Fibroblast of upper back skin (primary cell): ENCODE measurements at regions not wholly inside any gene's neighbourhood (a gene's known extent, or its start where the extent isn't known, plus 50 kb on each side); places are given as distances from the start of the nearest gene placed in this dataset.

Source experiments
- DNase-seq: peaks from one replicate; pipeline ENCODE4 v3.0.0-alpha.2; 2013

DNA sequence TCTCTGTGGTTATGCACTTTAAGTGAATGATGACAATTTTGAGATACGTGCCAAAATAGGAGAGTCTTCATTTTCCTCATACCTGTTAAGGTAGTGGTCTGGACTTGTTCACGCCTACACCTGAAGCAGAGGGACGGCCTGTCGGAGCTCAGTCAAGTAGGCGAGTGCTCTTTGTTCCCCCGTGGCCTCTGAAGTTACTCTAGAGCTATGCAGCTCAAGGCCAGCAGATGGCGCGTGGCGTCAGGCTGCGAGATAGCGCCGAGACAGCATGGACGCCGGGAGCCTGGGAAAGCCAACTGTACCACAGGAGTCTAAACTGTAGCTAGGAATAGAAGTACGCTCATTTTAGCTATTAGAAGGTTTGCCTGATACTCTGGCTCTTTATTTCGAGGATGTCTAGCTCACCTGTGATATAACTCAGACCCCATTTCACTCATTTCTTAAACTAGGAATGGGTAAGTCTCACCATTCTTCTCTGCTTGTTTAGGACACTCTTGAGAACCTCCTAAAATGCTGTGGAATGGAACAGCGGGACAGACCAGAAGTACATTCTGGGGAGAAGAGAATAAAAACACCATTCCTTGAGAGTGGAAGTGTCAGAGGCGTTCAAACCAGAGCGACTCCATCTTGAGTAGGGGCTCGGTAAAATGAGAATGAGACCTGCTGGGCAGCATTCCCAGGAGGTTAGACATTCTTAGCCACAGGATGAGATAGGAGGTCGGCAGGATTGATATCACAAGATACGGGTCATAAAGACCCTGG, 267.4 kb upstream of the HMGA2 start:
- peak; percentile 79 for DNase-seq

DNA sequence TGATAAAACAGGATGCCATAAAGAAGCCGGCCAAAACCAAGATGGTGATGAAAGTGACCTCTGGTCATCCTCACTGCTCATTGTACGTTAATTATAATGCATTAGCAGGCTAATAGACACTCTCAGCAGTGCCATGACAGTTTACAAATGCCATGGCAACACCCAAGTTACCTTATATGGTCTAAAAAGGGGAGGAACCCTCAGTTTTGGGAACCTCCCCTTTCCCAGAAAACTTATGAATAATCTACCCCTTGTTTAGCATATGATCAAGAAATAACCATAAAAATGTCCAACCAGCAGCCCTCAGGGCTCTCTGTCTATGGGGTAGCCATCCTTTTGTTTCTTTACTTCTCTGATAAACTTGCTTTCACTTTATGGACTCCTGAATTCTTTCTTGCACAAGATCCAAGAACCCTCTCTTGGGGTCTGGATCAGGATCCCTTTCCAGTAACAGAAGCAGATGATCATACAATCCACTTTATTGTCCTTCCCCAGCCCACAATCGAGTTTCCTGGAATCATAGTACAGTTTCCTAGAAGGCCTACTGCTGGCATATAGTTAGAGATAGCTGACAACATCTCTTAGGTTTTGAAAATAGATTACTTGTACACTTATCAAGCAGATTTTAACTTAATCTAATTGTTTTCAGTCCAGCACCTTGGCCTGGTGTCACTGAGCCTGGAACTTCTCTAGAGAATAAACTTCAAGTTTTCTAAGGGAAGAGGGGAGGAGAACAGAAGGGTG, 266.7 kb upstream of the HMGA2 start:
- no peak for DNase-seq

DNA sequence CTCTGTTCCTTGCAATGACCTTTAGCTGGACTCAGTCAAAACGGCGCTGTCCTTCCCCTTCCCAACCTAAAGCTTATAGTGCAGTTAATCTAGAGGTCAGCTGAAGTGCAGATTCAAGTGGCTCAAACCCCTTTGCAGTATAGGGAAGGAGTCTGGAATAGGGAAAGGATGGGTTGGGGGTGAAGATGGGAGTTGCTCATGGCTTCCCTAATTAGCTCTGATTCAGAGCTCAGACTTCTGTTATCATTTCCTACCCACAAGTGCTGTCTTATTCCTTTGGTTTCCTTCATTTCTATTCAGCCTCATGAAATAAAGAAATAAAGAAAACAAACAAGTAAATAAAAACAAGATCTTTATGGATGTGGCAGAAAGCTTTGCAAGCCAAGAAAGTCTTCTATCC, 264.0 kb upstream of the HMGA2 start:
- no peak for DNase-seq

DNA sequence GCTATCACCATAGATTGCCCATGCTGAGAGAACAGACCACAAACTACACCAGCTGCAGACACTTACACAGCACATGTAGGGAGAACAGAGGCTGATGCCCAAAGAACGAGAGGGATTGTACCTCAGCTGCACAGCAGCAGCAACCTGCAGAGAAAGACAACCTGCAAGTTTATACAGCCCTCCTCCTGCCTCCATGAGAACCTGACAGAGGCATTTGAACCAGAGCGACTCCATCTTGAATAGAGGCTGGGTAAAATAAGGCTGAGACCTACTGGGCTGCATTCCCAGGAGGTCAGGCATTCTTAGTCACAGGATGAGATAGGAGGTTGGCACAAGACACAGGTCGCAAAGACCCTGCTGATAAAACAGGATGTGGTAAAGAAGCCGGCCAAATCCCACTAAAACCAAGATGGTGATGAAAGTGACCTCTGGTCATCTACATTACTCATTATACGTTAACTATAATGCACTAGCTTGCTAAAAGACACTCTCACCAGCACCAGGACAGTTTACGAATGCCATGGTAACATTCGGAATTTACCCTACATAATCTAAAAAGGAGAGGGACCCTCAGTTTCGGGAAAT, 262.4 kb upstream of the HMGA2 start:
- peak; percentile 60 for DNase-seq

DNA sequence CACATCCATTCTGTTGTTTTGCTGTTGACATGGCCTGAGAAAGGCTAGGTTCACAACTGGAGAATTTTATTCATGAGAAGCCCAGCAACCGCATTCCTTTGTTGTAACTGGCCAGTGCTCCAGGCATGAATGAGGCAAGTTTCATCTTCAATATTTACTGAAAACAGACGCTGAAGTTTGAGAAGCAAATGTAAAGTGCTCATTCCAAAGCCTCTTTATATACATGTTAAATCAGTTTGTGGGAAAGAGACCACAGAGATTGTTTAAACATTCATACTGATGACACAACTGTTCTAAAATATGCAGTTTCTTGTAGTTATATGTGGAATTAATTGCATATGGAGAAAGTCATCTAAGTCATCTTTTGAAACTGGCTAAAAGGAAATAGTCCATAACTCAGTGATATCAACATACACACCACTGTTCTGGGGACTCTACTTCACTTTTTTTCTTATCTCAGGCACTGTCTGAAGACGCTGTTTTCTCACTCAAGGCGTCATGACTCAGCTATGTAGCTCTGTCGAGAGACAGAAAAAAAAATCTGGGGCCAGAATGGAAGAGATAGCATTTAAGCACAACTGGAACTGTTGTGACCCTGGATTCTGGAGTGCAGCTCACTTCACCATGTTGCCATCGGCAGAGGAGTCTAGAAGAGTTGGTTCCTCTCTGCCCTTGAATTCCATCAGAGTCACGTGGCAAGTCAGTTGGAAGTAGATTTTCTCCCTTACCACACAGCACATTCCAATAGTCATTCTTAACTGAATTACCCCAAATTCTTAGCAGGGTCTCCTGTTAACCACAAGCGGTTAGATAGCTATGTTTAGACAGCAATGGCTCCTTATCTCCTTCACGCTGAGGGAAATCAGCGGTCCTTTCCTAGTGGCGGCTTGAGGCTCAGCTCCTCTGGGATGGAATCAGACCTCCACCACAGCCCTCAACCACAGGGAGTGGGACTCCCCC, 258.4 kb upstream of the HMGA2 start:
- peak; percentile 98 for DNase-seq

DNA sequence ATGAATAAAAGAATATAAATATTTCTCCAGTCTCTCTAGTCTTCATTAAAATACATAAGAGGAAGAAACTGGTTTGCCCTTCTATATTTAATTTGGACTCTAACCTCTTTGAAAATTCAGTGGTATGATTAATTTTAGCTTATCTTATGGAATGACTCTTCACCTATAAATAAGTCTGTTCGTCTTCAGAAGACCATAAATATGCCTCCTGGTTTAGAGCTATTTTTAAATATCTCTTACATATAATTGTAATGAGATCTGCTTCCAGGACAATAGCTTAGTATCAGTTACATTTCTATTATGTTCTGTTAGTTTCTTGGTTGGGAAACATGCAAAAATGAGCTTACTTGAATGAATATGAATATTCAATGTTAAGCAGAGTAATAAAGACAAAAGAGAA, 257.5 kb upstream of the HMGA2 start:
- peak; percentile 27 for DNase-seq

DNA sequence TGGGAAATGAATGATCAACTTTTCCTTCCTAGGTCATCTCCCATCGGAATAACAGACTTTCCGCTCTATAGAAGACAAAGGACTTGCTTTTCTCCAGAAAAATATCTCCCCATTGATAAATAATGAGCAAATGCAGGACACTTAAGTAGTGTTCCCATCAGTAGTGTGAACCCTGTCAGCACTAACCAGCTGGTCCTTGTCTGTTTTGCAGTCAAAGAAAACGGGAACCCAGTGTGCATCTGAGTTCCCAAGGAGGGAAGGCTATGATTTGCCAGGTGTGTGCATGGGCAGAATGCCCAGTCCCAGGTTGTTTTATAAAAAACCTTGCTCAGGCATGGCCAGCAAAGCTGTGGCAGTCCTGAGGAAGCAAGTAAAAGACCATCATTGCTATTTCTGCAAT, 256.5 kb upstream of the HMGA2 start:
- no peak for DNase-seq

DNA sequence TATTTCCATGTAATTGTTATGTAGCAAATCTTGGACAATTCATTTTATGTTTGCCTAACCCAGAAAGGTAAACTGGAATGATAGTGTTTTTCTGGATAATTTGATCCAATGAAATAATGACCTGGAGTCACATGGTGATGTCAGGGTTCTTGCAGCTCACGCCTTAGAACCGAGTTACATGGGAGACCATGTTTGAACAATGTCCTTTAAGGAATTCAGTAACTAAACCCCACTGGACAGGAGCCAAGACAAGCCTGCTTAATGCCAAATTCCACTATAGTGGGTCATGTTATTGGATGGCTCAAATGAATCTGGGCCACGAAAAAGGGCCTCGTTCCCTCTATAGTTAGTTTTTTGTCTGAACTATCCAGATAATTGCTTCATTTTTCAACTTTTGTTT, 255.8 kb upstream of the HMGA2 start:
- DNase-seq: peak; percentile 80

DNA sequence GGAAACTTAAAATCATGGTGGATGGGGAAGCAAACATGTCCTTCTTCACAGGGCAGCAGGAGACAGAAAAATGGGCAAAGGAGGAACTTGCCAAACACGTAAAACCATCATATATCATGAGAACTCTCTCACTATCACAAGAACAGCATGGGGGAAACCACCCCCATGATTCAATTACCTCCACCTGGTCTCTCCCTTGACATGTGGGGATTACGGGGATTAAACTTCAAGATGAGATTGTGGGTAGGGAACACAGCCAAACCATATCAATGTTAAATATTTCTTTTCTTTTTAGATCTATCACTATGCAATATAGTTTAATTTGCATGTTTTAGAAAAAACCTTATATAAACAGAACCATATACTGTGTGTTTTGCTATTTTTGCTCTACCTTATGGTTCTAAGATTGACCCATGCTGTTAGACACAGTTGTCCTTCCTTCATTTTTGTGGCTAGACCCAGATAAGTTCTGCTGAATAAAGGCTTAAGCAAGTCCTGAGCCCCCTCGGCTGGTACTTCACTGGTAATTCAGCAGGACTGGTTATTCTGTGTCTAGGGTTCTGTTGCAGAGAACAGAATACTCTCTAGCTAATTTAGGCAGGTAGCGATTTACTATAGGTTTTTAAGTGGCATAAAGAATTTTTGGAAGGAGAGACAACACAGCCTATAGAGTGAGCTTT, 253.7 kb upstream of the HMGA2 start:
- DNase-seq: no peak

DNA sequence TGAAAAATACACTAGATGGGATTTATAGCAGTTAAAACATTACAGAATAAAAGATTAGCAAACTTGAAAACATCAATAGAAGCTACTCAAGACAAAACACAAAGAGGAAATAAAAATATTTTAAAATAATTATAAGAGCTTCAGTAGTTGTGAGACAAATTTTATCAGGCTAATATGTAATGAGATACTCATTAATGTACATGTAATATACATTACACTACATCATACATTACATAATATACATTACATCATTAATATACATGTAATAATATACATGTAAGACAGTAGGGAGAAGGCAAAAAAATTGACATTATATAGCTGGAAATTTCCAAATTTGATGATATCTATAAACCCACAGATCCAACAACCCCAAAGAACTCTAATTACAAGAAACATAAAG, 249.4 kb upstream of the HMGA2 start:
- DNase-seq: no peak

DNA sequence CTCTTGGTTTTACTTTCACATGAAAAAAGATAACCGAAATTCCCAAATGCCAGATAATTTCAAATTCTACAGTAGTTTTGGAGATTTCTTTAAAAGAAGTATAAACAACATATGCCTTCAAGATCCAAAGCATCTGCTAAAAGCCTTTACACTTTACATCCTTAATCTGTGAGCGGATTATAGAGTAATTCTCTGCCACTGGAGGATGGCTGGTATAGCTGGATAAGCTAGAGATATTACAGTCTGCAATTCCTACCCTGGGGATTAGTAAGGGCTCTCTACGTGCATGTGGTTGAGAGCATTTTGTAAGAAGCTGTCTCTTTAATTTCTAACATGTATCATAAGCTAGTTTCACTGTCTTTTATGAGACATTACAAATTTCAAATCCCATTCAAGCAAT, 240.3 kb upstream of the HMGA2 start:
- DNase-seq: no peak

DNA sequence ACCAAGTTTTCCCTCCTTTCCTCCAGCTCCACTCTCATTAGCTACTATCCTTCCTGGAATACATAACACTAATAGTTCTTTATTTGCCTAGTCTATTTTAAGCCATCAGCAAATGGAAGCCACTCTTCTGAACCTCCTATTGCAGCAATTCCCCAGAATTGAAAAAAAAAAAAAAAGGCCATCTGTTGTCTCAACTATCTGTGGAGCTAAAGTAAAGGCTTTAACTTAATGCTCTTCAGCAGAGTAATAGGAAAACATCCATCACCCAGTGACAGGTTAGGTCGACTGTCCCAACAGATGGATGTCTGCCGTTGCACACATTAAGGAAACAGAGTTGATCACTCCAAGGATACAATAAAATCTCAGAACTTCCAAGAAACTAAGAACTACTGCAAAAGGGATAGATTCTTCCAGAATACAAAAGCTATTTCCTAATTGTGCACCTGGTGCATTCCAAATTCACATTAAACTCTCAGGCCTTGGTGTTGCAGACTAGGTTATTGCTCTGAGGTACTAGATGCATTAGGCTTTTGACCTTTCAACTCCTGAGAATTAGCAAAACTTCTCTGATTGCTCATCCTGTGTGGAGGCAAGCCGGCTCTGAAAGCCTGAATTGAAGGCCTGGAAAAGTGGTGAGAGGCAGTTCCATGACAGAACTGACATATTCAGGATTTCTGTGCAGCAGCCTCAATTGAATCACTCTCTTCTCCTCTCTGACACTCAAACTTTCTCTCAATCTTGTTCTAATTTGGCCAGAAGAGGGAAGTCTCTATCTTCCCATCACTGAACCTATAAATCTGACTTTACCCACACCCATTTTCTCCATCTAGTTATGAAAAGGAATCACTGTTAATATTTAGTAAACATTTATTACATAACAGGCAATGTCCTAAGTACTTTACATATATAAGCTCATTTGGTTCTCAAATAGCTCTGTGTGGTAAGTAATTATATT, 238.4 kb upstream of the HMGA2 start:
- peak; percentile 71 for DNase-seq

DNA sequence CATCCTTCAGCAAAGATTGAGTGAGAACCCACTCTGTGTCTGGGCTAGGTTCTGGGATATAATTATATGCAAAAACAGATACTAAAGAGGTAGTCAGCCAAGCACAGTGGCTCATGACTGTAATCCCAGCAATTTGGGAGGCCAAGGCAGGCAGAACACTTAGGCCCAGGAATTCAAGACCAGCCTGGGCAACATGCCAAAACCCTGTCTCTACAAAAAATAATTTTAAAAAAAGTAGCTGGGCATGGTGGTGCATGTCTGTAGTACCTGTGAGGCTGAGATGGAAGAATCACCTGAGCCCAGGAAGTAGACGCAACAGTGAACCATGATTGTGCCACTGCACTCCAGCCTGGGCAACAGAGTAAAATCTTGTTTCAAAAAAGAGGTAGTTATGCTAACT, 237.5 kb upstream of the HMGA2 start:
- no peak for DNase-seq

DNA sequence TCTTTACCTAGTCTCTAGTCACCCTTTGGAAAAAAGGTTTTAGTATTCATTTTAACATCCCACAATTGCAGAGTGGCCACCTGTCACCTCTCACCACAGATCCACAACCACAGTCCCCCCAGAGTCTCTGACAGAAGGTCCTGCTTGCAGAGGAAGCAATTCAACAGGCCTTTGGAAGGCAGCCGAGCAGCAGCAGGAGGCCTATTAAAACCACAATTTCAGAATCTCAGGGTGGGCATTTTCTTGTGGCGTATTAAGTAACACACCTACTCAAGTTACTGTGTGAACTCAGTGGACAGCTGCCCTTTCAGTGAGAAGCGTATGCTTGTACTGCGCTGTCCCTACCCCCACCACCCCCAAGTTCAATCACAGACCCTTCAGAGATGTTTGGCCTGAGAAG, 234.0 kb upstream of the HMGA2 start:
- peak; percentile 28 for DNase-seq

DNA sequence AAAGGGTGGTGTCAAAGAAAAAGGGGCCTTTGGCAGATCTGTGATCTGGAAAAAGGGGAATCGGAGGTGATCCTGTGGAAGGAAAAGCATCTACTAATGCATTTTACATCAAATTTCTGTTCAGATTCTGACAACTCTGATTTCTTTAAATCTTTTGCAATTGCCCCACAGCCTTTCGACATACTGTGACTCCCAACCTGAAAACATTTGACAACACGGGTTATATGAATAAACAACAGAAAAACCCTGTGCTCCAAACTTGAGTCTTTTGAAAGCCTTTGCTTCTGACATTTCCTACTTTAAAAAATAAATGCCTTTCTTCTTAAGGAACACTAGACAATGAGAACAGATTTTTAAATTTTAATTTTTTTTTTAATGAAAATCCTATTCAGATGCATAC, 231.9 kb upstream of the HMGA2 start:
- no peak for DNase-seq

DNA sequence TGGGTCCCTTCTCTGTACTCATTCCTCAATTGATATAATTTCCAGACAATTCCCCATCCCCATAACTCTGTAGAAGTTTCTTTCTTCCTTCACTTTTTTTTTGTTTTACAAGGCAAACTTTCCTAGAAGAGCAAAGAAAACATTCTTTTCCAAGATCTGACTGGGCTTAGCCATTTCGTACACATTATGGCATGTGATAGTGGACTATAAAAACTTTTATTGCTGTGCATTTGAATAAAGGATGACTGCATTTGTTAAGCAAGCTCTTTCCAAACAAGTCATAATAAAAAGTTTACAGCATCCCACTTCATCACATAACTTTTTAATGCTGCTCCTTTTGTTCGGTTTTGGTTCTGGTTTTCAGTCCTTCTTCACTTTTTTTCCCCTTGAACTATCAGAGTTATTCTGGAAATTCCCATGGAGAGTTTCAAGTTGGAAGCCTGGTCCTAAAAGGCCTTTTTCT, 231.0 kb upstream of the HMGA2 start:
- no peak for DNase-seq

DNA sequence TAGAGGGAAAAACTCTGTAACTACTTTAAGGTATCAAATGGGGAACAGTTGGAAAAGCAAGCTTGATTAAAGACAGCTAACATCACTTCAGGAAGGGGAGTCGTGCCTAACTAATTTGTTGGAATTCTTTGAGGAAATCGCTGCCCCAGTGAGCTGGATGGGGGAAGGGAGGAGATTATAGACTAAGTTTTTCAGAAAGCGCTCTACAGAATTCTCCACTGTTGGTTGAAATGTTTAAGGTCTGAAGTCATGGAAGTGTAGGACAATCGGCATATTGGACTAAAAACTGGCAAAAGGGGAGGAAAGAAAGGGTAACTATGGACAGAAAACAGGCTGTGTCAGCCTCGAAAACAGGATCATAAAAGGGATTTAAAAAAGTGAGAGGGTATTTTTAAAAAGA, 229.9 kb upstream of the HMGA2 start:
- peak; percentile 63 for DNase-seq

DNA sequence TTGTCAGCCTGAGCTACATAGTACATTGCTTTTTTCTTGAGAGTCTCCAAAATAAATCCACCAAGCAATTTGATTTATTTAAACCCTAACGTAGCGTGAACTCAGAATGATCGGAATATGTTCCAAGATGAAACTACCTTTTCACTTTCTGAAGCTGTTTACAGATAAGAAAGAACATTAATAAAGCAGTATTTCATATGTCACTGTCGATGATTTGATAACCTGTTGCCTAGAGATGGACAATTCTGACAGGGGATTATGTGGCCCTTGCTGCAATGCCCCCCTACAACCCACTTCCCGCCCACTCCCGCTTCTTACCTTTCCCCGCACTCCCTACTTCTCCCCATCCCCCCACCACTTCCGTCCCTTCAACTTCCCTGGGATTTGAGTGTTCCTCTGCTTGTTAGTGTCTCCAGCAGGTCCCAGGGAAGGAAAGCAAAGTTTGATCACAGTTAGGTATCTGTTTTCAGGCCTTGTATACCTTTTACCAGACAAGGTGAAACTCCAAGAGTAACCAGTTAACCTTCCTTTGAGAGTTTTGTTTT, 229.2 kb upstream of the HMGA2 start:
- DNase-seq: no peak

DNA sequence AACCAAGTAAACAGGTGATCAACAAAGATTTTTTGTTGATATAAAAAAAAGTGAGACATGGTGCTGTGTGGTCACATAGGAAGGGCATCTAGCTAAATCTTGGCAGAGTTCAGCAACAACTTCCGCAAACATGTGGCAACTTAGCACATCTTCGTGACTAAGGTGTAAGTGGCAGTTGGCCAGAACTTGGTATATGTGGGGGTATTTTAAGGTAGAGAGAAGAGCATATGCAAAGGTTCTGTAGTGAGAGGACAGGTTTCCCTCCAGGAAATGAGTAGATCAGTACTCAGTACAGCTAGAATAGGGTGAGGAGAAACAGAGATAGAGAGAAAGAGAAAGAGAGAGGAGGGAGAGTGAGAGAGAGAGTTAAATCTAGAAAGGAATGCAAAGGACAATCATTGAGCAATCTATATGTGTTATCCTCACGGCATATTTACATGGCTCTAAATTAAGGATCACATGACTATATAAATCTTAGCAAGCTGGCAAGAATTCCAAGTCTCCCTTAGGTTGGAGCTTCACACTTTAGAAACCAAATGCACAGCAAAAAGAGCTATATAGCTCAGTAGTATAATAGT, 227.7 kb upstream of the HMGA2 start:
- peak; percentile 59 for DNase-seq

DNA sequence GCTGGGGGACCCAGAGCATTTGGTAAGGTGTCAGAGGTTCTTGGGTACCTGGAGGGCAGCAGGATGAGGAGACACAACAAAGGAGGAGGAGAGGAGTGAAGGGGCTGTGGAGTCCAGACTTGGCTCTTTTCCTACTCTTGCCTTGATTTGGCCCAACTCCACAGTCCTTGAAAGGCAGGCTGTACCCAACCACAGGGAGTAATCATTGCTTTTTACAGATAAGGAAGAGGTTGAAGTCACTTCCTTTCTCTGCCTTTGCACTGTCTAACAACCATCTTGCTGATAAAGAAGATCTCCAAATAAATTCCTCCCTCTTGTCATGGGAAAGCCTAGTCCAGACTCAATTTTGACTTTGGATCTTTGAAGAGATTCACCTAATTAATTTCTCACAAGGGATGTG, 226.8 kb upstream of the HMGA2 start:
- no peak for DNase-seq
